Lower leg skin (tissue), 4 donors: ENCODE measurements at regions not wholly inside any gene's neighbourhood (a gene's known extent, or its start where the extent isn't known, plus 50 kb on each side); places are given as distances from the start of the nearest gene placed in this dataset.

Experiments used
- DNase-seq, 2 donors: peaks; one replicate each; pipeline ENCODE4 v3.0.0-alpha.2; 2019; ENCODE audit warnings: low spot score in 2 of 2
- H3K4me3 ChIP-seq: fragments of 200-600 bp; sonication (generic); 2 replicates; pipeline ENCODE4 v1.5.1; 2017; ENCODE audit warnings: mild to moderate bottlenecking, low read depth; ENCODE audit not compliant: poor library complexity, severe bottlenecking
- CTCF ChIP-seq, 3 donors: fragments of 450-650 bp; IDR thresholded peaks; one replicate each; pipeline ENCODE4 v1.5.1; 2016; ENCODE audit warnings: antibody characterized with exemption in 3 of 3, mild to moderate bottlenecking in 3 of 3, moderate library complexity in 2 of 3
- POLR2A ChIP-seq, 2 donors: fragments of 450-650 bp; IDR thresholded peaks; one replicate each; pipeline ENCODE4 v1.6.1; 2016 to 2017; ENCODE audit warnings: antibody characterized with exemption in 2 of 2, mild to moderate bottlenecking in 1 of 2, moderate library complexity in 1 of 2
- WGBS, 2 donors: methylation state at CpG; one replicate each; pipeline ENCODE4 v1.1.5; 2018; 5-methylcytosine and 5-hydroxymethylcytosine counted together
- intact Hi-C: fragments of 100-400 bp; cut with DNase I; formaldehyde crosslinking; loops from one replicate; pipeline ENCODE4 v1.15.0; 2023; ENCODE audit warnings: low total_unique reads

- WGBS, 2 donors = 94 to 96% methylated on average over 1 of the region's 1 CpG
- TF ChIP-seq POLR2A (IDR thresholded peaks at IDR 0.05) (no peak), CTCF (IDR thresholded peaks at IDR 0.05) (no peak)
- DNase-seq = no peak
- no peak overlapping the region for H3K4me3 ChIP-seq
- intact Hi-C loops = no loop called here
Measured at GRCh38 chr7:113175525-113176104, 57.3 kb upstream of the SMIM30 start.

GRCh38 chr7:113172726-113173125, 54.4 kb upstream of the SMIM30 start:
- WGBS, 2 donors = 91% methylated on average over 11 of the region's 11 CpGs
- intact Hi-C loops = no loop called here
- no peak overlapping the region for H3K4me3 ChIP-seq
- TF ChIP-seq CTCF (IDR thresholded peaks at IDR 0.05) (no peak), POLR2A (IDR thresholded peaks at IDR 0.05) (no peak)
- no peak for DNase-seq

- TF ChIP-seq CTCF (IDR thresholded peaks at IDR 0.05) = no peak
- TF ChIP-seq POLR2A (IDR thresholded peaks at IDR 0.05) = no peak
- DNase-seq = no peak
- no peak overlapping the region for H3K4me3 ChIP-seq
- 58 to 73% methylated on average over 3 of the region's 3 CpGs for WGBS, 2 donors
- intact Hi-C loops = no loop called here
Measured at GRCh38 chr7:113170591-113170990, 52.2 kb upstream of the SMIM30 start.
